GM21825 (cell line): ENCODE measurements at regions not wholly inside any gene's neighbourhood (a gene's known extent, or its start where the extent isn't known, plus 50 kb on each side); places are given as distances from the start of the nearest gene placed in this dataset.
A peak's percentile ranks its signal among the peaks of the same experiment; 100 is the strongest.

Experiments used
- ATAC-seq: cut with Tn5 transposase; IDR thresholded peaks from one replicate; pipeline ENCODE4 v1.9.1; 2021; ENCODE audit warnings: mild to moderate bottlenecking, moderate library complexity; ENCODE audit not compliant: unreplicated experiment

DNA sequence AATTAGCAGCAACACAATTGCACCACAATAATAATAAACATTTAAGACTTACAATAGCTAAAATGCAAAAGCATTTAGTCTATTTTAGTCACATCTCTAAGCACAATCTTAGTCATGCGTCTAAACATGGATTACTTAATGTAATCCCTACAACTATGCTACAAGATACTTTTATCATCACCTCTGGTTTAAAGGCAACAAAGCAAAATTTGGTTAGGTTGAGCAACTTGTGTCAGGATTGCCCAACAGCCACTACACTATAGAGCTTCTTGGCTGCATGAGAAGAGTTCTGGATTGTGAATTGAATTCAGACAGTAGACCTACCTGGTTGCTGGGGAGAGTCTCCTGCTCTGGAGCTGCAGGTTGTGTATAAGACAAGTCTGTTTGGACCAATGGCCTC, 146.5 kb upstream of the PUDP start:
- no peak for ATAC-seq

- no peak for ATAC-seq
These were observed 138.3 kb upstream of the PUDP start for GRCh38 chrX:7286168-7286837.

- ATAC-seq, result no peak
These were observed 137.8 kb upstream of the PUDP start for GRCh38 chrX:7285765-7286164.

DNA sequence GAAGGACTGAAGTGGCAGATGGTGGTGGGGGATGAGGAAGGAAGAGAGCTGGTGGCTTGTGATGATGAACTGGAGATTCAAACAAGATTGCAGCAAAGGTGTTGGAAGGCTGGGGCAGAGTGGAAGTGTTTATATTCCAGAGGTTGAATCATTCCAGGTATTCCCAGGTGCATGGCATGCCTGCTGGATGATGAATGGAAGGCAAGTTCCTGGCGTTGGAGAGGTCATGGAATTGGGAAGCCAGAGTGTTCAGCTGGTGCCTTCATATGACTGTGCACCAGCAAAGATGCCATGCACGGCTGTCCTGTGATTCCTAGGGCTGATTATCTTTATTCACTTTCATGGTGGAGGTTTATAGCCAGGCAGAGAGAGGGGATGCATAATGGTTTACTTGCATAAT, 135.8 kb upstream of the PUDP start:
- no peak for ATAC-seq

DNA sequence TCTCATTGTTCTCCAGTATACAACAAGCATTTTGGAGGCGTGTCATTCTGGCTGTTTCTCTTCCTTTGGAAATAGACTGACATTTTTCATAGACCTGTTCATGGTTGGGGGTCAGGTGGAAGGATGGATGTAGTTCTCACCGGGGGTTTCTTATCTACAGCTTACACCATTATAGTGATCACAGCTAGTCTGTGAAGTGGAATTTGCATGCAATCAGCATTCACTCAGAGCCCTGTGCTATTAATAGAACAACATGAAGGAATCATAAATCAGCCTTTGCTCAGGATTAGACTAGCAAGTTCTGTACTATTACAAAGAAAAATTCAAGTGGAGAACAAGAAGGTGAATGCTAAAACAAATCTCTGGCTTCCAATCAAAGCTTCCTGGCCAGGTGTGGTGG, 132.6 kb upstream of the PUDP start:
- no peak for ATAC-seq

GRCh38 chrX:7272346-7272745, 124.4 kb upstream of the PUDP start:
- no peak for ATAC-seq

DNA sequence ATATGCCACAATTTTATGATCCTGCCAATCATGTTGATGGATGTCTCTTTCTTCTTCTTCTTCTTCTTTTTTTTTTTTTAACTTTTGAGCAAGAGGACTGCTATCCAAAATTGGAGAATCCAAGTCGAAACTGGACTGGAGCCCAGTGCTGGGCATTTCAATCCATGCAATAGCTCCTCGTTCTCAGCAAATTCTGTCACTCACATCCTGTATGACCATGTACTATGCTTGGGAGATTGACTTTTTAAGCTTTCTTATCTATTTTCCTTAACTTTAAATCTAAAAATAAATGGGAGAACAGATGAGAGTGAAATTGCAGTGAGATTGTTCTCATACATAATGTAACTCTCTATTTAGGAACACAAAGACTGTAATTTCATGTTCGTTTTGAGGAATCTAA, 123.0 kb upstream of the PUDP start:
- ATAC-seq, result no peak

- ATAC-seq, result no peak
These were observed 122.0 kb upstream of the PUDP start for GRCh38 chrX:7269991-7270390.

DNA sequence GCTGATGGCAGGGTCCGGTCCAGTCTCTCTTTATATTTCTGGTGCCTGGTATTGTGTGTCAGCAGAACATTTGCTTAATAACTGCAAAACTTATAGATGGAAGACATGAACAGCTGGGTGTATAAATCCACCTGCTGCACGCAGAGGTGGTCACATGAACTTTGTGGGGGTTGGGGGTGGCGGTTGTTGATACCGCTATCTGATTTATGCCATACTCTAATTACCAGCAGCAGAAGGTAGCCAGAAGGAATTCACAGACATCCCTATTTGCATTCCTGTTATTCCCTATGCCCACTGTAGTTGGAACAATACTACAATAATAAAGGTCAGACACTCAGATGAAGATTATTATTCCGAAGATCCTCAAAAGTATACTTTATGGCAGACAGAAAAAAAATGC, 121.6 kb upstream of the PUDP start:
- no peak for ATAC-seq

DNA sequence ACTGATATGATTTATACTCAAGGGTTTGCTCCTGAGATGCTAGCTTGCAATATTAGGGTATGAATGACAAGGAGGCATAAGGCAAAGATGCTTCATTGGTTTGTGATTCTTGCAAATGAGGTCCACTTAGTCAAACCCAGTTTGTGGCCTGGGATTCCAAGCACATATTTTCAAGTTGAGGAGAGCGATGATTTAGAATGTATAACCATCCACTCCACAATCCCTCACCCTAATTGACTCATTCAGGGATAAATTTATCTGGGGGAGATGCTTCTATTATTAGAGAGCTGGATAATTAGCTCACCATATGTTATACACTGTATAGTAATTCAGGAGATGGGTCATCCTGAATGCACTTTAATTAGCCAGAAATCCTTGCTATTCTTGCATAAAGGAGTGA, 118.3 kb upstream of the PUDP start:
- no peak for ATAC-seq

- ATAC-seq, result peak; percentile 60
These were observed 116.4 kb upstream of the PUDP start for GRCh38 chrX:7264399-7264798.

DNA sequence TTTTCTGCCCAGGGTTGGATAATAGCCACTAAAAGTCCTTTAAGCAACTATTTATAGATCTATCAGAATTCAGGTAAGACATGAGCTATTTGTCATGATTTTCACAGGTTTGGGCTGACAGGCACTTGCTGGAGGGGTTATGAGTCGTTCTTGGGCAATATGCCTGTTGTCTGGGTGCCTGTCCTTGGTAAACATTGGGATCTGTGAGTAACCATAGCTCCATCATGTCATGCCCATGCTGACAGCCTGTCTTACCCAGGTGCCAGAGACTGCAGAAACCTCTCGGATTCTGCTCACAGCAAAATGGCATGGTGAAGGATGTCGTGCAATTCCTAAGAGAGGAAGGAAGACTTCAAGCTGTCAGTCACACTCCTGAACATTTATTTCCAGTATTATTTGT, 116.0 kb upstream of the PUDP start:
- no peak for ATAC-seq

- ATAC-seq, result no peak
These were observed 115.4 kb upstream of the PUDP start for GRCh38 chrX:7263330-7263729.

DNA sequence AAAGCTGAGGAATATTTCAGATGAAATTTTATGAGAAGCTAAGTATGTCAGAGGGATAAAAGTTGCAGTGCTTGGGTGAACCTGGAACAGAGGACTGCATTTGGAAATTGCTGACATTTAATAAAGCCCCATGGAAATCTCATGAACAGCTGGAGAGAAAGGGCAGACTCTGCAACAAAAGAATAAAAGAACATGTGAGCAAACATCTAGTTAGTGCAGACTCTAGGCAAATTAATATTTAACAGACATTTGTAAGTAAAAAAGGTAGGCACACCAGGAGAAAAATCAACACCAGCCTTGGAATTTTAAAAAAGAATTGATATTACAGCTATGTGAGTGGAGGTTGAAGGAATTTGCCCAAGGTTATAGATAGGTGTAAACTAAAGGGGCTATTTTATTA, 114.6 kb upstream of the PUDP start:
- ATAC-seq, result no peak

GRCh38 chrX:7261672-7262332, 113.8 kb upstream of the PUDP start:
- peak; percentile 89 for ATAC-seq

DNA sequence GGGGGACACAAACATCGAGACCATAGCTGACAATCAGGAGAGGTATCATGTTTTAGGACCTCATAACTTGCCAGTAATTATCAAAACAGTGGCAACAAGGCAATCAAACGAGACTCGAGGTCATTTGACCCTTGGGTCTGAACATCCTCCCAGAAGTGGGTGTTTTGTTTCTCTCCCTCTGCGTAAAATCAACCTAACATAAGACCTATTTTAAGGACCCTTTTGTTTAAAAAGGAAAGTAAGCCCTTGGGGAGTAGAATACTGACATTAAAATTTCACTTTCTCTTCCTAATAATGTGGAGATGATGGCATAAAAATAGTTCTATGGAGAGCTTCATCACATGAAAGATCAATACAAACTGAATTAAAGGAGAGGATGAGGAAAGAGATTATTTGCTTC, 106.2 kb upstream of the PUDP start:
- ATAC-seq, result no peak

DNA sequence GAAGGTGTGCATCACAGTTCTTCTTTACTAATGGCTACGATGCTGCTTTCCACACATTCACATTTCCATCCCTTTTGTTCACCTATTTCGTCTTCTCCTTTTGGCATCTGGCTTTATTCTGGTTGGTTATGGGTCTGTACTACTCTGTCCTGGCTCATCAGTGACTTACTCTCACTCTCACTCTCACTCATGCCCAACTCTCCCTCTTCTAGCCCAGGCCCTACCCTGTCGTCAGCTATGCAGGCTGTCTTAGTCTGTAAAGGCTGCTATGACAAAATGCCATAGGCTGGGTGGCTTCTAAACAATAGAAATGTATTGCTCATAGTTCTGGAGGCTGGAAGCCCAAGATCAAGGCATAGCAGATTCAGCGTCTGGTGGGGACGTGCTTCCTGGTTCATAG, 105.6 kb upstream of the PUDP start:
- ATAC-seq, result no peak

DNA sequence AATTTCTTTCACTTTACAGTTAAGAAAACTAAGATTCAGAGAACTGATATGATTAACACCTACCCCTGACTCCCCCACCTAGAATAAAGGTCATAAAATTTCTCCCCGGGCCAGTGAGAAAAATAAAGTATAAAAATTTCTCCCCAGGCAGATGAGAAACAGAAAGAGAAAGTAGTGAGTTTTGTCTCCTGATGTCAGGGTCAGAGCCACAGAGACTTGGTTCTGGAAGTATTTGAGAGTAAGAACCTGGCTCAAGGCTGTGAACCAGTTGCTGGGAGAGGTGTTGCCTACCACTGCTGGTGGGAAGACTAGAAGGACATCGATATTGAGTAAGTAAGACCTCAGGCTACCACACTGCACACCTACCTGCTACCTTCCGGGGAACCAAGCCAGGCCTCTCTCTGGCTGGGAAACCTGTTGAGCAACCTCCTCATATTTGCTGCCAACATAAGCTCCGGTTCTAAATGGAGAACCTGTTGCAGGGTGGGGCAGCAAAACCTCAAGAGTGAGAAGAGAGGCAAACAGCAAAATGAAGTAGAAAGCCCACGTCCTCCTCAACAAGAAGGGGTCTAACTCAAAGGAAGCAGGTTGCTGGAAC, 104.2 kb upstream of the PUDP start:
- ATAC-seq, result peak; percentile 58

- no peak for ATAC-seq
These were observed 99.4 kb upstream of the PUDP start for GRCh38 chrX:7247346-7247745.

- ATAC-seq, result no peak
These were observed 96.5 kb upstream of the PUDP start for GRCh38 chrX:7244405-7244804.

DNA sequence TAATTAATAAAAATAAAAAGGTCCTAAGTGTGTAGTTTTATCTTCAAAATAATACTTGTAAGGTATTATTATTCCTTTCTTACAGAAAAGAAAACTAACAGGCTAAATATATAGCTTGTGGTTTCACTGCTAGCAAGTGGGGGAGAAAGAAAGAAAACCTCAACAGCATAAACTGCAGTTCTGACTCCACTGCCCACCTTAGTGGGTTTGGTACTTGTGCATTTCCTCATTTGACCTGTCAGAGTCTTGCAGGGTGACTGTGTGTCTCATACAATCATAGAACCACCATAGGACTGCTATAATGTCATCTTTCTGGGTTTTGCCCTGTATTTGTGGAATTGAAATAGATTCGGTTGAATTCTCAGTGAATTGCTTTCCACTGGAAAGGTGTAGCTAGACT, 94.7 kb upstream of the PUDP start:
- peak; percentile 97 for ATAC-seq

DNA sequence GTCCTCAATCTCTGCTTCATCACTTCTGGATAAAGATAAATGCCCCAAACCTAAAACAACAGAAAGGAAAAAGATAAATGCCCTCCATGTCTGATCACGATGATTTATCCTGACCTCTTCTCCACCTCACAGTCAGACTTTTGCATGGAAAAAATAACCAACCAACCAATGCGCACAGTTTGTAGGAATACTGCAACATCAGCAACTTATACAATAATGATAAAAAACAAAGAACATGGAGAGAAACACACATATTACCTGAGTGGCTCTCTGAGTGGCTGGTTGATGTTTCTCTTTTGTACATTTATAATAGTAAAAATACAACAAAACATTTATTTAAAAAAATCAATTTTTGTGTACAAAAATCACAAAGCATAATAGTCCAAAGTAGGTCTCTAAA, 93.0 kb upstream of the PUDP start:
- ATAC-seq, result no peak

- ATAC-seq, result no peak
These were observed 87.1 kb upstream of the PUDP start for GRCh38 chrX:7235071-7235470.
